LHCN-M2 (cell line): ENCODE measurements at regions not wholly inside any gene's neighbourhood (a gene's known extent, or its start where the extent isn't known, plus 50 kb on each side); places are given as distances from the start of the nearest gene placed in this dataset.

Source experiments
- DNase-seq: peaks from one replicate; pipeline ENCODE4 v3.0.0-alpha.2; 2012; ENCODE audit warnings: low read depth

- DNase-seq, result no peak
Observed at GRCh38 chr10:83654689-83655088, 484.6 kb upstream of the GHITM start.

GRCh38 chr10:83656924-83657323 is 482.4 kb upstream of the GHITM start:
- DNase-seq, result no peak

GRCh38 chr10:83657487-83657886 is 481.8 kb upstream of the GHITM start:
- DNase-seq, result no peak

DNA sequence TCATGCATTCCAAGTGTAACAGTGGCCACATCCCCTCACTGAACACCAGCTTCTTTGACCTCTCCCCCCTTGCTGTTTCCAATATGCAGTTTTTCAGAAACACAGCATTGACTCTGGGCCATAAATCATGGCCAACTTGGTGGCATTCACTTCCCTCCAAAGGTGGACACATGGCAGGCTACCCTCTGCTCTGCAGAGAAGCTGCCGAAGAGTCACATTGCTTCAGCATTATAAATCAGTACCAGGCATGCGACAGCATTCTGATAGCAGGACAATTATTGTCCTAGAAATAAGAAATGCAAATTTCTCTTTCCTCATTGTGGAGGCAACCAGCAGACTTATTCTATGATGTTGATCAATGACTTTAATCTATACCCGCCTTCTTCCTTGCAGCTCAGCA is 475.4 kb upstream of the GHITM start:
- DNase-seq, result no peak

GRCh38 chr10:83666762-83667161 is 472.5 kb upstream of the GHITM start:
- DNase-seq, result no peak

- no peak for DNase-seq
Observed at GRCh38 chr10:83667594-83667993, 471.7 kb upstream of the GHITM start.

GRCh38 chr10:83673316-83673715 is 466.0 kb upstream of the GHITM start:
- DNase-seq, result no peak

- DNase-seq, result no peak
Observed at GRCh38 chr10:83677795-83678194, 461.5 kb upstream of the GHITM start.

- no peak for DNase-seq
Observed at GRCh38 chr10:83678850-83679249, 460.5 kb upstream of the GHITM start.

GRCh38 chr10:83680470-83680891 is 458.8 kb upstream of the GHITM start:
- DNase-seq, result no peak

DNA sequence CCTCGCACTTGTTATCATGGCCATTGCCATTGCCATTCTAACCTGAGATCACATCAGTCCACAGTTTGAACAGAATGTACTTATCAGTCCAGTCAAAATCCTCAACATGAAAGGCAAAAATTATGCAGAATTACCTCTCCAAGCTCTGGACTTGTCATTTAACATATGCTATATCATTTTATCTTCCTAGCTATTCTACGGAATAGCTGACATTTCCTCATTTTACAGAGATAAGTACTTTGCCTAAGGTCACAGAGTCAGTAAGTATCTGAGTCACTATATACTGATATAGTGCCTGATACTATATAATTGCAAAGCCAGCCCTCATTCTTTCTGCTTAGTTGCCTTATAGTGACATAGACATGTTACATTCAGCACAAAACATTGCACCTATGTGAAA is 456.9 kb upstream of the GHITM start:
- DNase-seq, result no peak

- DNase-seq, result no peak
Observed at GRCh38 chr10:83685458-83685857, 453.9 kb upstream of the GHITM start.

GRCh38 chr10:83691791-83692596 is 447.3 kb upstream of the GHITM start:
- no peak for DNase-seq

GRCh38 chr10:83698899-83699298 is 440.4 kb upstream of the GHITM start:
- no peak for DNase-seq

- DNase-seq, result no peak
Observed at GRCh38 chr10:83701799-83702198, 437.5 kb upstream of the GHITM start.

DNA sequence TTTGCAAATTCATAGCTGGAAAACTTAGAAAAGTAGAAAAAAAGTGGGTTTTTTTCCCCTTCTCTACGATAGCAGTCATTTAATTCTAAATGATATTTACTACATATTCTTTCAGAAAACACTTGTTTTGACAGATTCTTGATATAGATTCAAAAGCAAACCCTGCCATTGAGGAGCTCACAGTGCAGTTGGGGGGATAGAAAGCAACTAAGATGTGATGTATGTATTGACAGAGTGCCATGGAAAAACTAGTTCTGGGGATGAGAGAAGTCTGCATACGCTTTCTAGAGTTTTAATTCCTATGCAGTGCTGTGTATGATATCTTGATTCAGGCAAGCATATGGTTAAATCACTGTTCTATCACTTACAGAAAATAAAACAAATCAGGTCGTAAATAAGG is 436.6 kb upstream of the GHITM start:
- no peak for DNase-seq

GRCh38 chr10:83706120-83706519 is 433.2 kb upstream of the GHITM start:
- DNase-seq, result no peak

GRCh38 chr10:83706952-83707582 is 432.2 kb upstream of the GHITM start:
- no peak for DNase-seq

- no peak for DNase-seq
Observed at GRCh38 chr10:83713423-83713822, 425.9 kb upstream of the GHITM start.

GRCh38 chr10:83723080-83723479 is 416.2 kb upstream of the GHITM start:
- DNase-seq, result no peak

GRCh38 chr10:83724471-83725241 is 414.7 kb upstream of the GHITM start:
- DNase-seq, result no peak

- DNase-seq, result no peak
Observed at GRCh38 chr10:83725567-83725966, 413.7 kb upstream of the GHITM start.

- no peak for DNase-seq
Observed at GRCh38 chr10:83734278-83734677, 405.0 kb upstream of the GHITM start.
